Activated naive CD8-positive, alpha-beta T cell treated with anti-CD3 and anti-CD28 coated beads, Interleukin-2, amount 50 U/mL, for 24 hours (primary cell): ENCODE measurements at regions not wholly inside any gene's neighbourhood (a gene's known extent, or its start where the extent isn't known, plus 50 kb on each side); places are given as distances from the start of the nearest gene placed in this dataset.

ENCODE experiments used
- ATAC-seq: fragments of 150-1000 bp; cut with Tn5 transposase; one replicate; pipeline ENCODE4 v1.10.0; 2021
- DNase-seq: peaks from one replicate; pipeline ENCODE4 v3.0.0; 2021
- H3K27ac Mint-ChIP-seq: one replicate; pipeline ENCODE4 v1.8.0; 2021; ENCODE audit warnings: mild to moderate bottlenecking, mixed read lengths
- H3K27me3 Mint-ChIP-seq: one replicate; pipeline ENCODE4 v1.8.0; 2021; ENCODE audit warnings: mixed read lengths
- H3K36me3 Mint-ChIP-seq: one replicate; pipeline ENCODE4 v1.8.0; 2021; ENCODE audit warnings: low read depth, mixed read lengths
- H3K4me1 Mint-ChIP-seq: one replicate; pipeline ENCODE4 v1.8.0; 2021; ENCODE audit warnings: mixed read lengths
- H3K4me3 Mint-ChIP-seq: one replicate; pipeline ENCODE4 v1.8.0; 2021; ENCODE audit warnings: mild to moderate bottlenecking, moderate library complexity, mixed read lengths
- H3K9me3 Mint-ChIP-seq: one replicate; pipeline ENCODE4 v1.8.0; 2021; ENCODE audit warnings: mixed read lengths

GRCh38 chr22:48147404-48147803 lies 1385.0 kb downstream of the TBC1D22A start:
- Mint-ChIP-seq H3K4me3 (no peak overlapping the region), H3K27me3 (peaks cover 14% of the 10 kb centered on the region), H3K4me1 (no peaks in the 10 kb centered on the region), H3K9me3 (no peaks in the 10 kb centered on the region), H3K36me3 (no peaks in the 10 kb centered on the region), H3K27ac (no peak overlapping the region)
- DNase-seq (no peak), ATAC-seq (no peak)

GRCh38 chr22:48146426-48146825 lies 1384.0 kb downstream of the TBC1D22A start:
- Mint-ChIP-seq H3K9me3 (no peaks in the 10 kb centered on the region), H3K27me3 (peaks cover 14% of the 10 kb centered on the region), H3K36me3 (no peaks in the 10 kb centered on the region), H3K4me3 (no peak overlapping the region), H3K4me1 (no peaks in the 10 kb centered on the region), H3K27ac (no peak overlapping the region)
- no peak for ATAC-seq
- no peak for DNase-seq

GRCh38 chr22:48145738-48146137 lies 1383.3 kb downstream of the TBC1D22A start:
- ATAC-seq: no peak
- H3K9me3 Mint-ChIP-seq: no peaks in the 10 kb centered on the region
- H3K27me3 Mint-ChIP-seq: peaks cover 14% of the 10 kb centered on the region
- H3K27ac Mint-ChIP-seq: no peak overlapping the region
- DNase-seq: no peak
- H3K4me1 Mint-ChIP-seq: no peaks in the 10 kb centered on the region
- no peak overlapping the region for H3K4me3 Mint-ChIP-seq
- no peaks in the 10 kb centered on the region for H3K36me3 Mint-ChIP-seq

GRCh38 chr22:48144318-48144717 lies 1381.9 kb downstream of the TBC1D22A start:
- no peak for ATAC-seq
- Mint-ChIP-seq H3K9me3 (no peaks in the 10 kb centered on the region), H3K4me3 (no peak overlapping the region), H3K27ac (no peak overlapping the region), H3K4me1 (peaks cover 1% of the 10 kb centered on the region), H3K27me3 (peaks cover 14% of the 10 kb centered on the region), H3K36me3 (no peaks in the 10 kb centered on the region)
- no peak for DNase-seq

GRCh38 chr22:48143856-48144255 lies 1381.4 kb downstream of the TBC1D22A start:
- Mint-ChIP-seq H3K4me3 (no peak overlapping the region), H3K27me3 (peaks cover 14% of the 10 kb centered on the region), H3K36me3 (no peaks in the 10 kb centered on the region), H3K4me1 (peaks cover 6% of the 10 kb centered on the region), H3K9me3 (no peaks in the 10 kb centered on the region), H3K27ac (no peak overlapping the region)
- ATAC-seq (no peak), DNase-seq (no peak)

- Mint-ChIP-seq H3K4me3 (no peak overlapping the region), H3K27me3 (peaks cover 13% of the 10 kb centered on the region), H3K36me3 (no peaks in the 10 kb centered on the region), H3K27ac (no peak overlapping the region), H3K9me3 (no peaks in the 10 kb centered on the region), H3K4me1 (peaks cover 11% of the 10 kb centered on the region)
- ATAC-seq (no peak), DNase-seq (no peak)
Observed at GRCh38 chr22:48142388-48142787, 1379.9 kb downstream of the TBC1D22A start.

GRCh38 chr22:48141301-48141700 lies 1378.9 kb downstream of the TBC1D22A start:
- Mint-ChIP-seq H3K4me3 (no peak overlapping the region), H3K27me3 (peaks cover 13% of the 10 kb centered on the region), H3K4me1 (peaks cover 11% of the 10 kb centered on the region), H3K27ac (no peak overlapping the region), H3K36me3 (no peaks in the 10 kb centered on the region), H3K9me3 (no peaks in the 10 kb centered on the region)
- DNase-seq (no peak), ATAC-seq (no peak)

GRCh38 chr22:48140261-48140813 lies 1377.9 kb downstream of the TBC1D22A start:
- Mint-ChIP-seq H3K4me3 (no peak overlapping the region), H3K4me1 (peaks cover 11% of the 10 kb centered on the region), H3K27ac (no peak overlapping the region), H3K27me3 (peaks cover 12% of the 10 kb centered on the region), H3K9me3 (no peaks in the 10 kb centered on the region), H3K36me3 (no peaks in the 10 kb centered on the region)
- ATAC-seq (no peak), DNase-seq (no peak)

- no peak overlapping the region for H3K4me3 Mint-ChIP-seq
- no peak for ATAC-seq
- DNase-seq: no peak
- peaks cover 8% of the 10 kb centered on the region for H3K27me3 Mint-ChIP-seq
- no peaks in the 10 kb centered on the region for H3K36me3 Mint-ChIP-seq
- H3K27ac Mint-ChIP-seq: no peak overlapping the region
- peaks cover 11% of the 10 kb centered on the region for H3K4me1 Mint-ChIP-seq
- no peaks in the 10 kb centered on the region for H3K9me3 Mint-ChIP-seq
Observed at GRCh38 chr22:48139776-48140175, 1377.3 kb downstream of the TBC1D22A start.

- ATAC-seq: no peak
- peaks cover 11% of the 10 kb centered on the region for H3K4me1 Mint-ChIP-seq
- no peaks in the 10 kb centered on the region for H3K9me3 Mint-ChIP-seq
- peaks cover 1% of the 10 kb centered on the region for H3K27me3 Mint-ChIP-seq
- H3K4me3 Mint-ChIP-seq: no peak overlapping the region
- no peak overlapping the region for H3K27ac Mint-ChIP-seq
- DNase-seq: no peak
- no peaks in the 10 kb centered on the region for H3K36me3 Mint-ChIP-seq
Observed at GRCh38 chr22:48138855-48139254, 1376.4 kb downstream of the TBC1D22A start.

- H3K27me3 Mint-ChIP-seq: peaks cover 1% of the 10 kb centered on the region
- no peak overlapping the region for H3K27ac Mint-ChIP-seq
- no peaks in the 10 kb centered on the region for H3K9me3 Mint-ChIP-seq
- no peak for ATAC-seq
- DNase-seq: no peak
- no peaks in the 10 kb centered on the region for H3K36me3 Mint-ChIP-seq
- peaks cover 11% of the 10 kb centered on the region for H3K4me1 Mint-ChIP-seq
- no peak overlapping the region for H3K4me3 Mint-ChIP-seq
Observed at GRCh38 chr22:48138427-48138826, 1376.0 kb downstream of the TBC1D22A start.

GRCh38 chr22:48137640-48138039 lies 1375.2 kb downstream of the TBC1D22A start:
- no peak for DNase-seq
- H3K9me3 Mint-ChIP-seq: no peaks in the 10 kb centered on the region
- H3K4me3 Mint-ChIP-seq: no peak overlapping the region

GRCh38 chr22:48135592-48135991 lies 1373.1 kb downstream of the TBC1D22A start:
- Mint-ChIP-seq H3K27me3 (peaks cover 7% of the 10 kb centered on the region), H3K9me3 (no peaks in the 10 kb centered on the region), H3K4me3 (no peak overlapping the region), H3K27ac (no peak overlapping the region), H3K4me1 (peaks cover 11% of the 10 kb centered on the region), H3K36me3 (no peaks in the 10 kb centered on the region)
- DNase-seq: no peak
- ATAC-seq: no peak

More at GRCh38 chr22:48137640-48138039, 1375.2 kb downstream of the TBC1D22A start:
- Mint-ChIP-seq H3K27me3 (peaks cover 2% of the 10 kb centered on the region), H3K4me1 (peaks cover 11% of the 10 kb centered on the region), H3K36me3 (no peaks in the 10 kb centered on the region), H3K27ac (no peak overlapping the region)
- no peak for ATAC-seq

- H3K4me1 Mint-ChIP-seq: no peaks in the 10 kb centered on the region
- no peak overlapping the region for H3K4me3 Mint-ChIP-seq
- no peaks in the 10 kb centered on the region for H3K9me3 Mint-ChIP-seq
- peaks cover 3% of the 10 kb centered on the region for H3K27me3 Mint-ChIP-seq
- ATAC-seq: no peak
- no peak overlapping the region for H3K27ac Mint-ChIP-seq
- no peaks in the 10 kb centered on the region for H3K36me3 Mint-ChIP-seq
- no peak for DNase-seq
Observed at GRCh38 chr22:48125416-48125815, 1363.0 kb downstream of the TBC1D22A start.

GRCh38 chr22:48121984-48122383 lies 1359.5 kb downstream of the TBC1D22A start:
- DNase-seq (no peak), ATAC-seq (no peak)
- no peaks in the 10 kb centered on the region for H3K9me3 Mint-ChIP-seq
- H3K36me3 Mint-ChIP-seq: no peaks in the 10 kb centered on the region
- no peak overlapping the region for H3K27ac Mint-ChIP-seq
- peaks cover 4% of the 10 kb centered on the region for H3K4me1 Mint-ChIP-seq
- H3K4me3 Mint-ChIP-seq: no peak overlapping the region
- H3K27me3 Mint-ChIP-seq: peaks cover 3% of the 10 kb centered on the region

- no peak for ATAC-seq
- Mint-ChIP-seq H3K36me3 (no peaks in the 10 kb centered on the region), H3K27ac (no peak overlapping the region), H3K27me3 (peaks cover 7% of the 10 kb centered on the region), H3K4me3 (no peak overlapping the region), H3K9me3 (no peaks in the 10 kb centered on the region), H3K4me1 (peaks cover 4% of the 10 kb centered on the region)
- no peak for DNase-seq
Observed at GRCh38 chr22:48118654-48119053, 1356.2 kb downstream of the TBC1D22A start.
